Vagina (tissue), 2 donors: ENCODE measurements at regions not wholly inside any gene's neighbourhood (a gene's known extent, or its start where the extent isn't known, plus 50 kb on each side); places are given as distances from the start of the nearest gene placed in this dataset.
A peak's percentile ranks its signal among the peaks of the same experiment; 100 is the strongest.

Source experiments
- DNase-seq, 2 donors: peaks; one replicate each; pipeline ENCODE4 v3.0.0-alpha.2; 2017; ENCODE audit errors: extremely low spot score in 2 of 2
- H3K27ac ChIP-seq: fragments of 200-600 bp; sonication (generic); one replicate; pipeline ENCODE4 v1.5.1; 2019
- H3K27me3 ChIP-seq: fragments of 200-600 bp; sonication (generic); one replicate; pipeline ENCODE4 v1.5.1; 2019
- H3K36me3 ChIP-seq, 2 donors: fragments of 200-600 bp; sonication (generic); one replicate each; pipeline ENCODE4 v1.5.1; 2017 to 2019
- H3K4me1 ChIP-seq: fragments of 200-600 bp; sonication (generic); one replicate; pipeline ENCODE4 v1.5.1; 2019
- H3K4me3 ChIP-seq, 2 donors: fragments of 200-600 bp; sonication (generic); 1 replicate in 1 of 2; 2 replicates in 1 of 2; pipeline ENCODE4 v1.5.1; 2016 to 2019
- H3K9me3 ChIP-seq: fragments of 200-600 bp; sonication (generic); one replicate; pipeline ENCODE4 v1.5.1; 2019
- CTCF ChIP-seq, 3 experiments: fragments of 450-650 bp in 2 of 3; fragments of 200-600 bp in 1 of 3; sonication (generic) in 1 of 3; IDR thresholded peaks; one replicate each; pipeline ENCODE4 v1.5.1; 2017 to 2019; ENCODE audit warnings: antibody characterized with exemption in 3 of 3, mild to moderate bottlenecking in 2 of 3, moderate library complexity in 2 of 3
- POLR2A ChIP-seq, 2 donors: fragments of 450-650 bp; IDR thresholded peaks; one replicate each; pipeline ENCODE4 v1.6.1; 2017; ENCODE audit warnings: antibody characterized with exemption in 2 of 2, mild to moderate bottlenecking in 2 of 2, moderate library complexity in 2 of 2
- POLR2AphosphoS5 ChIP-seq, 2 donors: sonication (generic); formaldehyde crosslinking; IDR thresholded peaks; one replicate each; pipeline ENCODE4 v1.9.0; 2017; ENCODE audit warnings: antibody characterized with exemption in 2 of 2, mild to moderate bottlenecking in 2 of 2, low read depth in 1 of 2; ENCODE audit not compliant: insufficient read depth in 1 of 2
- intact Hi-C: fragments of 100-400 bp; cut with DNase I; formaldehyde crosslinking; loops from one replicate; pipeline ENCODE4 v1.15.1; 2023

GRCh38 chr5:68460147-68460798 lies 244.7 kb downstream of the PIK3R1 start:
- Histone ChIP-seq H3K9me3 (no peaks in the 10 kb centered on the region), H3K4me3 (no peak overlapping the region), H3K36me3 (no peaks in the 10 kb centered on the region), H3K27ac (no peak overlapping the region), H3K27me3 (no peaks in the 10 kb centered on the region), H3K4me1 (no peaks in the 10 kb centered on the region)
- intact Hi-C loops: loop anchor here (10.0 kb wide), 1 partner anchor 495 kb away; no protein-coding TSS in a partner anchor
- DNase-seq: no peak
- peak in 1 of 2 donors; percentile 6 for TF ChIP-seq POLR2AphosphoS5 (IDR thresholded peaks at IDR 0.05; ENCODE audit: insufficient read depth in 1 of 2, low read depth in 1 of 2)
- TF ChIP-seq CTCF (IDR thresholded peaks at IDR 0.05): peak; percentile 2 to 59 (median 47)
- no peak for TF ChIP-seq POLR2A (IDR thresholded peaks at IDR 0.05)

GRCh38 chr5:68463606-68464005 lies 248.1 kb downstream of the PIK3R1 start:
- Histone ChIP-seq H3K4me1 (no peaks in the 10 kb centered on the region), H3K36me3 (no peaks in the 10 kb centered on the region), H3K27me3 (no peaks in the 10 kb centered on the region), H3K27ac (no peak overlapping the region), H3K4me3 (no peak overlapping the region), H3K9me3 (no peaks in the 10 kb centered on the region)
- no peak for DNase-seq
- no peak for TF ChIP-seq POLR2AphosphoS5 (IDR thresholded peaks at IDR 0.05; ENCODE audit: insufficient read depth in 1 of 2, low read depth in 1 of 2)
- no peak for TF ChIP-seq POLR2A (IDR thresholded peaks at IDR 0.05)
- TF ChIP-seq CTCF (IDR thresholded peaks at IDR 0.05): no peak
- intact Hi-C loops: loop anchor here (10.0 kb wide), 1 partner anchor 491 kb away; no protein-coding TSS in a partner anchor

- no peak overlapping the region for H3K27ac ChIP-seq
- no peaks in the 10 kb centered on the region for H3K36me3 ChIP-seq
- H3K4me1 ChIP-seq: no peaks in the 10 kb centered on the region
- no peaks in the 10 kb centered on the region for H3K27me3 ChIP-seq
- TF ChIP-seq POLR2A (IDR thresholded peaks at IDR 0.05) (no peak), POLR2AphosphoS5 (IDR thresholded peaks at IDR 0.05; ENCODE audit: insufficient read depth in 1 of 2, low read depth in 1 of 2) (no peak), CTCF (IDR thresholded peaks at IDR 0.05) (no peak)
- DNase-seq: no peak
- intact Hi-C loops: loop anchor here (10.0 kb wide), 1 partner anchor 490 kb away; no protein-coding TSS in a partner anchor
- H3K4me3 ChIP-seq: no peak overlapping the region
- H3K9me3 ChIP-seq: no peaks in the 10 kb centered on the region
Measured at GRCh38 chr5:68464424-68464823, 248.9 kb downstream of the PIK3R1 start.

- Histone ChIP-seq H3K4me3 (no peak overlapping the region), H3K9me3 (no peaks in the 10 kb centered on the region), H3K27me3 (no peaks in the 10 kb centered on the region), H3K36me3 (no peaks in the 10 kb centered on the region), H3K4me1 (no peaks in the 10 kb centered on the region), H3K27ac (no peak overlapping the region)
- TF ChIP-seq POLR2A (IDR thresholded peaks at IDR 0.05): no peak
- TF ChIP-seq CTCF (IDR thresholded peaks at IDR 0.05): no peak
- TF ChIP-seq POLR2AphosphoS5 (IDR thresholded peaks at IDR 0.05; ENCODE audit: insufficient read depth in 1 of 2, low read depth in 1 of 2): no peak
- intact Hi-C loops: loop anchor here (10.0 kb wide), 1 partner anchor 490 kb away; no protein-coding TSS in a partner anchor
- DNase-seq: no peak
Measured at GRCh38 chr5:68465133-68465532, 249.6 kb downstream of the PIK3R1 start.

GRCh38 chr5:68465934-68466551 lies 250.5 kb downstream of the PIK3R1 start:
- no peaks in the 10 kb centered on the region for H3K4me1 ChIP-seq
- intact Hi-C loops: loop anchor here (10.0 kb wide), 1 partner anchor 489 kb away; no protein-coding TSS in a partner anchor
- no peak for TF ChIP-seq CTCF (IDR thresholded peaks at IDR 0.05)
- no peak for TF ChIP-seq POLR2A (IDR thresholded peaks at IDR 0.05)
- peak in 1 of 2 donors; percentile 9 for TF ChIP-seq POLR2AphosphoS5 (IDR thresholded peaks at IDR 0.05; ENCODE audit: insufficient read depth in 1 of 2, low read depth in 1 of 2)
- no peak overlapping the region for H3K27ac ChIP-seq
- no peak overlapping the region for H3K4me3 ChIP-seq
- H3K36me3 ChIP-seq: no peaks in the 10 kb centered on the region
- H3K27me3 ChIP-seq: no peaks in the 10 kb centered on the region
- H3K9me3 ChIP-seq: no peaks in the 10 kb centered on the region
- no peak for DNase-seq
